ENCODE measurements at regions not wholly inside any gene's neighbourhood (a gene's known extent, or its start where the extent isn't known, plus 50 kb on each side); places are given as distances from the start of the nearest gene placed in this dataset.
"Not testable (repeated sequence)": the region's sequence is repeated elsewhere in the genome, so short reads cannot be mapped to it uniquely, and the experiment has no call there.

DNA sequence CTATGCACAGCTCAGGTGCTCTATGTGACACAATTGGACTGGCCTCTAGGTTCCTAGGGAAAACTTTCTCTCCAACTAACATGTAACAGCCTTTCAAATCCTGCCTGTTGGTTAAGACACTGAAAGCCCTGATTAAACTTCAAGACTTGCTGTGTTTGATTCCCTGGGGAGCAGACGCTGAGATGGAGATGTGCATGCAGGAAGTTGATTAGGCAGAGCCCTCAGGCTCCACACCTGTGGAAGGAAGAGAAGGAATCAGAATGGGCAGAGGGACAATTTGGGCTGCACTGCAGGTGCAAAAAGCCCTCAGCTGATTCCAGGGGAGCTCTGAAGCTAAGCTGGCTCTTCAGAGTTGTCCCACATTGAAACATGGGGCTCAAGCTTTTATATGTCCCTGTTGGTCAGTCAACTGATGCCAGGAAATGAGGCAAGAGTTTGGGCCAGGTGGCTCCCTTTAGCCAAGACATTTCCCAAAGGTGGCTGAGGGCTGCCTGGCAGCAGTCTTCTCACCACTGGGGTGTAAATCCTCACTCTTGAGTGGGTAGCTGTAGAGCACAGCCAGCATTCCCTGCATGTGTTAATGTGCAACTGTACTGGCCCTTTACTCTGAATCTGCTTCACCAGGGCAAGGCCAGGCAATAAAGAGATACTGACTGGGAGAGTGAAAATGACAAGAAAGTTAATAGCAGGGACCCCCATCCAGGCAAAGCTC, 199.5 kb upstream of the DDX18 start:
- ATAC-seq, result no peak
- Mint-ChIP-seq H3K36me3 (ENCODE audit: low read depth) (no peaks in the 10 kb centered on the region), H3K27me3 (no peaks in the 10 kb centered on the region), H3K27ac (no peak overlapping the region), H3K4me3 (no peak overlapping the region), H3K4me1 (ENCODE audit: low read depth) (no peaks in the 10 kb centered on the region), H3K9me3 (no peaks in the 10 kb centered on the region)
- CTCF ChIA-PET, result no interaction called here
- POLR2A ChIA-PET, result no interaction called here
- intact Hi-C loops (cut with micrococcal nuclease), result no loop called here
- TF ChIP-seq, protein P1, sequence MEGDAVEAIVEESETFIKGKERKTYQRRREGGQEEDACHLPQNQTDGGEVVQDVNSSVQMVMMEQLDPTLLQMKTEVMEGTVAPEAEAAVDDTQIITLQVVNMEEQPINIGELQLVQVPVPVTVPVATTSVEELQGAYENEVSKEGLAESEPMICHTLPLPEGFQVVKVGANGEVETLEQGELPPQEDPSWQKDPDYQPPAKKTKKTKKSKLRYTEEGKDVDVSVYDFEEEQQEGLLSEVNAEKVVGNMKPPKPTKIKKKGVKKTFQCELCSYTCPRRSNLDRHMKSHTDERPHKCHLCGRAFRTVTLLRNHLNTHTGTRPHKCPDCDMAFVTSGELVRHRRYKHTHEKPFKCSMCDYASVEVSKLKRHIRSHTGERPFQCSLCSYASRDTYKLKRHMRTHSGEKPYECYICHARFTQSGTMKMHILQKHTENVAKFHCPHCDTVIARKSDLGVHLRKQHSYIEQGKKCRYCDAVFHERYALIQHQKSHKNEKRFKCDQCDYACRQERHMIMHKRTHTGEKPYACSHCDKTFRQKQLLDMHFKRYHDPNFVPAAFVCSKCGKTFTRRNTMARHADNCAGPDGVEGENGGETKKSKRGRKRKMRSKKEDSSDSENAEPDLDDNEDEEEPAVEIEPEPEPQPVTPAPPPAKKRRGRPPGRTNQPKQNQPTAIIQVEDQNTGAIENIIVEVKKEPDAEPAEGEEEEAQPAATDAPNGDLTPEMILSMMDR (IDR thresholded peaks at IDR 0.05), result no peak
- no peak for DNase-seq

DNA sequence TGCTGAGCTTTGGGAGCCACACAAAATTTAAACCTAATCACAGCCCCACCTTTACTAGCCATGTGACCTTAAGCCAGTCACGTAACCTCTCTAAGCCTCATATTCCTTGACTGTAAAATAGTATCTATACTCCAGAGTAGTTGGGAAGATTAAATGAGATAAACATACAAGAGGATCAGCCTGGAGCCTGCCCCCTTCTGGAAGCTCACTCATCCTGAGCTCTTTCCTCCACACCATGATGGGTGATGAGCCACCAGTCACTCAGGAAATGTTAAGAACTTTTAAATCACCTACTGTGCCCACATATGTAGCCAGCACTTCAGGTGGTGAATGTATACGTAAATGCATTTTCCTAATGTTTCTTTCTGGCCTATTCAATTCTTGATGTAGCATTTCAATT, 195.9 kb upstream of the DDX18 start:
- TF ChIP-seq, protein P1 (IDR thresholded peaks at IDR 0.05), result no peak
- no peak for DNase-seq
- Mint-ChIP-seq H3K4me1 (ENCODE audit: low read depth) (no peaks in the 10 kb centered on the region), H3K27me3 (no peaks in the 10 kb centered on the region), H3K4me3 (no peak overlapping the region), H3K9me3 (peaks cover 2% of the 10 kb centered on the region), H3K27ac (no peak overlapping the region), H3K36me3 (ENCODE audit: low read depth) (no peaks in the 10 kb centered on the region)
- intact Hi-C loops (cut with micrococcal nuclease), result no loop called here
- ChIA-PET CTCF (no interaction called here), POLR2A (no interaction called here)
- no peak for ATAC-seq

DNA sequence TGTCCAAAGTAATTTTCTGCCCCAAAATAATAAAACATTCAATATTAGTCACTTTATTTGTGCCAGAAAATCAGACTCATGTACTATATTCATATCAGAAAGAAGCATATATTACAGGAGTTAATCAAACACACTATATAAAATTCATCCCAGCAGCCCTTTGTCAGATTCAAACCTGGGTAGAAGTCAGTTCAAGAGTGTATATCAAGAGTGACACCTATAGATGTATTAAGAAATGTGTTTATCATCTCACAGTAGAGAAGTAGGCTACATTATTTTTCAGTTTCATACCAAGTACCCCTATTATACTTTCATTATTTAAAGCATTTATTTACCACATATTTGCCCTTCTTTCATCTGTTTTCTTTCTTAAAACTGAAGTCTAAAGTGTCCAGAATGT, 193.2 kb upstream of the DDX18 start:
- Mint-ChIP-seq H3K27ac (no peak overlapping the region), H3K4me1 (ENCODE audit: low read depth) (no peaks in the 10 kb centered on the region), H3K27me3 (no peaks in the 10 kb centered on the region), H3K9me3 (peaks cover 2% of the 10 kb centered on the region), H3K36me3 (ENCODE audit: low read depth) (no peaks in the 10 kb centered on the region), H3K4me3 (no peak overlapping the region)
- TF ChIP-seq, protein P1 (IDR thresholded peaks at IDR 0.05), result no peak
- ChIA-PET CTCF (no interaction called here), POLR2A (no interaction called here)
- ATAC-seq (no peak), DNase-seq (no peak)
- intact Hi-C loops (cut with micrococcal nuclease), result no loop called here

DNA sequence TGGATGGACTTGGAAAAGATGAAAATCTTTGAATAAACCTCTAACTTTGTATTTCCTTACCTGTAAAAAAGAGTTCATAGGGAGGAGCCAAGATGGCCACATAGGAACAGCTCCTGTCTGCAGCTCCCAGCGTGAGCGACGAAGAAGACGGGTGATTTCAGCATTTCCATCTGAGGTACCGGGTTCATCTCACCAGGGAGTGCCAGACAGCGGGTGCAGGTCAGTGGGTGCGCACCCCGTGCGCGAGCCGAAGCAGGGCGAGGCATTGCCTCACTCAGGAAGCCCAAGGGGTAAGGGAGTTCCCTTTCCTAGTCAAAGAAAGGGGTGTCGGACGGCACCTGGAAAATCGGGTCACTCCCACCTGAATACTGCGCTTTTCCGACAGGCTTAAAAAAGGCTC, 191.3 kb upstream of the DDX18 start:
- ATAC-seq; H3K4me1 Mint-ChIP-seq (ENCODE audit: low read depth); H3K36me3 Mint-ChIP-seq (ENCODE audit: low read depth); H3K27ac Mint-ChIP-seq; POLR2A ChIA-PET; DNase-seq; CTCF ChIA-PET; H3K9me3 Mint-ChIP-seq; H3K4me3 Mint-ChIP-seq; H3K27me3 Mint-ChIP-seq; intact Hi-C loops (cut with micrococcal nuclease): not testable (repeated sequence)

DNA sequence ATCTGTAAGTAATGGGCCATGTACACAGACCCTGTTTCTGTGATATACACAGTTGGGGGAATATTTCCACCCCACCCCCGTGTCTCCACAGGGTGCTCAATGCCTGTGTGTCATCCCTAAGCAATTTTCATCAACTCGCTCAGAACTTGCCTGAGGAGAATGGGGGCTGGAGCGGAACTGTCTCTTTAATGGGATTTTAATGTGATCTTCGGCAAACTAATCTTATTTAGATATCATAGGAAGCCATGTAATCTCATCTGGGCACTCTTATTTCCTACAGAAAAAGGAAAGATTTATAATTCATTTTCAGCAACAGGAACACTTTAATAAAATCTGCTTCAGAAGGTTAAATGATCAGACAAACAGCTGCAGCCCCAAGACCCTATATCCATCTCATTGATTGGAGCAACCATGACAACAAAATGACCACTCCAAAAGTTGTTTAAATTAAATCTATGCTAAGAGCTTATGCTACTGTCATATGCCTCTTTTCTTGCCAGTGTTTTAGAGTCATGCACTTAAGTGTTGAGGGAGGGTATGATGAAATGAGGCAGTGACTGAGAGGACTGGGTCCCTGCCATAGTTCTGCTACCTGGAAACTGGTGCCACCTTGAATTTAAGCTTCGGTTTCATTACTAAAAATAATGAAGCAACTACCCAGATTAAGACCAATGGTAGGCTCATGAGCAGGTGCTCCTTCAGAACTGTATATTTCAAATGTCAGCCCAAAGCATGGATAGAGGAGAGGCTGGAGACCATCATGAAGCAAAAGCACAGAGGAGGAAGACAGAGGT, 183.1 kb upstream of the DDX18 start:
- no peak overlapping the region for H3K4me3 Mint-ChIP-seq
- ChIA-PET POLR2A (no interaction called here), CTCF (no interaction called here)
- H3K9me3 Mint-ChIP-seq, result no peaks in the 10 kb centered on the region
- intact Hi-C loops (cut with micrococcal nuclease), result no loop called here
- no peak overlapping the region for H3K27ac Mint-ChIP-seq
- no peaks in the 10 kb centered on the region for H3K4me1 Mint-ChIP-seq (ENCODE audit: low read depth)
- no peaks in the 10 kb centered on the region for H3K27me3 Mint-ChIP-seq
- TF ChIP-seq, protein P1 (IDR thresholded peaks at IDR 0.05), result no peak
- no peak for DNase-seq
- H3K36me3 Mint-ChIP-seq (ENCODE audit: low read depth), result no peaks in the 10 kb centered on the region
- ATAC-seq, result no peak
